ENCODE measurements at regions not wholly inside any gene's neighbourhood (a gene's known extent, or its start where the extent isn't known, plus 50 kb on each side); places are given as distances from the start of the nearest gene placed in this dataset.

DNA sequence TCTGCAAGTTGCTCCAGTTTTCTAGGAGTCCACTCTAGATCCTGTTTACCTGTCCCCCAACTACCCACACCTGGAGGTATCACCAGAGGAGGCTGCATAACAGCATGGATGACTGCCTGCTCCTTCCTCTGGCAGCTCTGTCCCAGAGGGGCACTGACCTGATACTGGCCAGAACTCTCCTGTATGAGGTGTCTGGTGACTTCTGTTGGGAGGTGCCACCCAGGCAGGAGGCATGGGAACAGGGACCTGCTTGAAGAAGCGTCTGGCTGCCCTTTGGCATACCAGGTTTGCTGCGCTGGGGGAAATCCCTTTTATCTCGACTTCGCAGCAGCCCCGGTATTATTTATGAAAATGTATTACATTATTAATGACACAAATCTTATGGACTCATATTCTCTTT, 1163.6 kb downstream of the NSUN3 start:
- Mint-ChIP-seq H3K27me3 (ENCODE audit: insufficient read depth, low read depth, poor library complexity) (peaks cover 3% of the 10 kb centered on the region), H3K4me3 (no peak overlapping the region), H3K36me3 (ENCODE audit: low read depth) (peaks cover 27% of the 10 kb centered on the region), H3K27ac (no peak overlapping the region), H3K9me3 (peaks cover 27% of the 10 kb centered on the region), H3K4me1 (no peaks in the 10 kb centered on the region)
- H3K4me2 ChIP-seq, result no peak overlapping the region
- TF ChIP-seq EZH2phosphoT487 (IDR thresholded peaks at IDR 0.05; ENCODE audit: unreplicated experiment) (no peak), POLR2AphosphoS5 (IDR thresholded peaks at IDR 0.05; ENCODE audit: low read depth) (no peak), ZNF331 (CRISPR knock-in tag; IDR thresholded peaks at IDR 0.05; ENCODE audit: low read depth) (no peak), EZH2 (IDR thresholded peaks at IDR 0.05; ENCODE audit: low read depth, unreplicated experiment) (no peak), ZNF114 (CRISPR knock-in tag; IDR thresholded peaks at IDR 0.05) (no peak), STAT1 (IDR thresholded peaks at IDR 0.05; ENCODE audit: unreplicated experiment) (no peak), CREB1 (CRISPR knock-in tag; IDR thresholded peaks at IDR 0.05; ENCODE audit: low read depth) (no peak), NANOG (IDR thresholded peaks at IDR 0.05; ENCODE audit: borderline replicate concordance) (no peak)
- TF ChIP-seq, protein P1, sequence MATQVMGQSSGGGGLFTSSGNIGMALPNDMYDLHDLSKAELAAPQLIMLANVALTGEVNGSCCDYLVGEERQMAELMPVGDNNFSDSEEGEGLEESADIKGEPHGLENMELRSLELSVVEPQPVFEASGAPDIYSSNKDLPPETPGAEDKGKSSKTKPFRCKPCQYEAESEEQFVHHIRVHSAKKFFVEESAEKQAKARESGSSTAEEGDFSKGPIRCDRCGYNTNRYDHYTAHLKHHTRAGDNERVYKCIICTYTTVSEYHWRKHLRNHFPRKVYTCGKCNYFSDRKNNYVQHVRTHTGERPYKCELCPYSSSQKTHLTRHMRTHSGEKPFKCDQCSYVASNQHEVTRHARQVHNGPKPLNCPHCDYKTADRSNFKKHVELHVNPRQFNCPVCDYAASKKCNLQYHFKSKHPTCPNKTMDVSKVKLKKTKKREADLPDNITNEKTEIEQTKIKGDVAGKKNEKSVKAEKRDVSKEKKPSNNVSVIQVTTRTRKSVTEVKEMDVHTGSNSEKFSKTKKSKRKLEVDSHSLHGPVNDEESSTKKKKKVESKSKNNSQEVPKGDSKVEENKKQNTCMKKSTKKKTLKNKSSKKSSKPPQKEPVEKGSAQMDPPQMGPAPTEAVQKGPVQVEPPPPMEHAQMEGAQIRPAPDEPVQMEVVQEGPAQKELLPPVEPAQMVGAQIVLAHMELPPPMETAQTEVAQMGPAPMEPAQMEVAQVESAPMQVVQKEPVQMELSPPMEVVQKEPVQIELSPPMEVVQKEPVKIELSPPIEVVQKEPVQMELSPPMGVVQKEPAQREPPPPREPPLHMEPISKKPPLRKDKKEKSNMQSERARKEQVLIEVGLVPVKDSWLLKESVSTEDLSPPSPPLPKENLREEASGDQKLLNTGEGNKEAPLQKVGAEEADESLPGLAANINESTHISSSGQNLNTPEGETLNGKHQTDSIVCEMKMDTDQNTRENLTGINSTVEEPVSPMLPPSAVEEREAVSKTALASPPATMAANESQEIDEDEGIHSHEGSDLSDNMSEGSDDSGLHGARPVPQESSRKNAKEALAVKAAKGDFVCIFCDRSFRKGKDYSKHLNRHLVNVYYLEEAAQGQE (IDR thresholded peaks at IDR 0.05; ENCODE audit: unreplicated experiment), result no peak
- TF ChIP-seq, protein P2, sequence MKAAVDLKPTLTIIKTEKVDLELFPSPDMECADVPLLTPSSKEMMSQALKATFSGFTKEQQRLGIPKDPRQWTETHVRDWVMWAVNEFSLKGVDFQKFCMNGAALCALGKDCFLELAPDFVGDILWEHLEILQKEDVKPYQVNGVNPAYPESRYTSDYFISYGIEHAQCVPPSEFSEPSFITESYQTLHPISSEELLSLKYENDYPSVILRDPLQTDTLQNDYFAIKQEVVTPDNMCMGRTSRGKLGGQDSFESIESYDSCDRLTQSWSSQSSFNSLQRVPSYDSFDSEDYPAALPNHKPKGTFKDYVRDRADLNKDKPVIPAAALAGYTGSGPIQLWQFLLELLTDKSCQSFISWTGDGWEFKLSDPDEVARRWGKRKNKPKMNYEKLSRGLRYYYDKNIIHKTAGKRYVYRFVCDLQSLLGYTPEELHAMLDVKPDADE (IDR thresholded peaks at IDR 0.05), result no peak
- TF ChIP-seq, protein P3, sequence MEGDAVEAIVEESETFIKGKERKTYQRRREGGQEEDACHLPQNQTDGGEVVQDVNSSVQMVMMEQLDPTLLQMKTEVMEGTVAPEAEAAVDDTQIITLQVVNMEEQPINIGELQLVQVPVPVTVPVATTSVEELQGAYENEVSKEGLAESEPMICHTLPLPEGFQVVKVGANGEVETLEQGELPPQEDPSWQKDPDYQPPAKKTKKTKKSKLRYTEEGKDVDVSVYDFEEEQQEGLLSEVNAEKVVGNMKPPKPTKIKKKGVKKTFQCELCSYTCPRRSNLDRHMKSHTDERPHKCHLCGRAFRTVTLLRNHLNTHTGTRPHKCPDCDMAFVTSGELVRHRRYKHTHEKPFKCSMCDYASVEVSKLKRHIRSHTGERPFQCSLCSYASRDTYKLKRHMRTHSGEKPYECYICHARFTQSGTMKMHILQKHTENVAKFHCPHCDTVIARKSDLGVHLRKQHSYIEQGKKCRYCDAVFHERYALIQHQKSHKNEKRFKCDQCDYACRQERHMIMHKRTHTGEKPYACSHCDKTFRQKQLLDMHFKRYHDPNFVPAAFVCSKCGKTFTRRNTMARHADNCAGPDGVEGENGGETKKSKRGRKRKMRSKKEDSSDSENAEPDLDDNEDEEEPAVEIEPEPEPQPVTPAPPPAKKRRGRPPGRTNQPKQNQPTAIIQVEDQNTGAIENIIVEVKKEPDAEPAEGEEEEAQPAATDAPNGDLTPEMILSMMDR (conservative IDR thresholded peaks at IDR 0.05; ENCODE audit: low read depth in 2 of 2), result no peak
- TF ChIP-seq, protein P4, sequence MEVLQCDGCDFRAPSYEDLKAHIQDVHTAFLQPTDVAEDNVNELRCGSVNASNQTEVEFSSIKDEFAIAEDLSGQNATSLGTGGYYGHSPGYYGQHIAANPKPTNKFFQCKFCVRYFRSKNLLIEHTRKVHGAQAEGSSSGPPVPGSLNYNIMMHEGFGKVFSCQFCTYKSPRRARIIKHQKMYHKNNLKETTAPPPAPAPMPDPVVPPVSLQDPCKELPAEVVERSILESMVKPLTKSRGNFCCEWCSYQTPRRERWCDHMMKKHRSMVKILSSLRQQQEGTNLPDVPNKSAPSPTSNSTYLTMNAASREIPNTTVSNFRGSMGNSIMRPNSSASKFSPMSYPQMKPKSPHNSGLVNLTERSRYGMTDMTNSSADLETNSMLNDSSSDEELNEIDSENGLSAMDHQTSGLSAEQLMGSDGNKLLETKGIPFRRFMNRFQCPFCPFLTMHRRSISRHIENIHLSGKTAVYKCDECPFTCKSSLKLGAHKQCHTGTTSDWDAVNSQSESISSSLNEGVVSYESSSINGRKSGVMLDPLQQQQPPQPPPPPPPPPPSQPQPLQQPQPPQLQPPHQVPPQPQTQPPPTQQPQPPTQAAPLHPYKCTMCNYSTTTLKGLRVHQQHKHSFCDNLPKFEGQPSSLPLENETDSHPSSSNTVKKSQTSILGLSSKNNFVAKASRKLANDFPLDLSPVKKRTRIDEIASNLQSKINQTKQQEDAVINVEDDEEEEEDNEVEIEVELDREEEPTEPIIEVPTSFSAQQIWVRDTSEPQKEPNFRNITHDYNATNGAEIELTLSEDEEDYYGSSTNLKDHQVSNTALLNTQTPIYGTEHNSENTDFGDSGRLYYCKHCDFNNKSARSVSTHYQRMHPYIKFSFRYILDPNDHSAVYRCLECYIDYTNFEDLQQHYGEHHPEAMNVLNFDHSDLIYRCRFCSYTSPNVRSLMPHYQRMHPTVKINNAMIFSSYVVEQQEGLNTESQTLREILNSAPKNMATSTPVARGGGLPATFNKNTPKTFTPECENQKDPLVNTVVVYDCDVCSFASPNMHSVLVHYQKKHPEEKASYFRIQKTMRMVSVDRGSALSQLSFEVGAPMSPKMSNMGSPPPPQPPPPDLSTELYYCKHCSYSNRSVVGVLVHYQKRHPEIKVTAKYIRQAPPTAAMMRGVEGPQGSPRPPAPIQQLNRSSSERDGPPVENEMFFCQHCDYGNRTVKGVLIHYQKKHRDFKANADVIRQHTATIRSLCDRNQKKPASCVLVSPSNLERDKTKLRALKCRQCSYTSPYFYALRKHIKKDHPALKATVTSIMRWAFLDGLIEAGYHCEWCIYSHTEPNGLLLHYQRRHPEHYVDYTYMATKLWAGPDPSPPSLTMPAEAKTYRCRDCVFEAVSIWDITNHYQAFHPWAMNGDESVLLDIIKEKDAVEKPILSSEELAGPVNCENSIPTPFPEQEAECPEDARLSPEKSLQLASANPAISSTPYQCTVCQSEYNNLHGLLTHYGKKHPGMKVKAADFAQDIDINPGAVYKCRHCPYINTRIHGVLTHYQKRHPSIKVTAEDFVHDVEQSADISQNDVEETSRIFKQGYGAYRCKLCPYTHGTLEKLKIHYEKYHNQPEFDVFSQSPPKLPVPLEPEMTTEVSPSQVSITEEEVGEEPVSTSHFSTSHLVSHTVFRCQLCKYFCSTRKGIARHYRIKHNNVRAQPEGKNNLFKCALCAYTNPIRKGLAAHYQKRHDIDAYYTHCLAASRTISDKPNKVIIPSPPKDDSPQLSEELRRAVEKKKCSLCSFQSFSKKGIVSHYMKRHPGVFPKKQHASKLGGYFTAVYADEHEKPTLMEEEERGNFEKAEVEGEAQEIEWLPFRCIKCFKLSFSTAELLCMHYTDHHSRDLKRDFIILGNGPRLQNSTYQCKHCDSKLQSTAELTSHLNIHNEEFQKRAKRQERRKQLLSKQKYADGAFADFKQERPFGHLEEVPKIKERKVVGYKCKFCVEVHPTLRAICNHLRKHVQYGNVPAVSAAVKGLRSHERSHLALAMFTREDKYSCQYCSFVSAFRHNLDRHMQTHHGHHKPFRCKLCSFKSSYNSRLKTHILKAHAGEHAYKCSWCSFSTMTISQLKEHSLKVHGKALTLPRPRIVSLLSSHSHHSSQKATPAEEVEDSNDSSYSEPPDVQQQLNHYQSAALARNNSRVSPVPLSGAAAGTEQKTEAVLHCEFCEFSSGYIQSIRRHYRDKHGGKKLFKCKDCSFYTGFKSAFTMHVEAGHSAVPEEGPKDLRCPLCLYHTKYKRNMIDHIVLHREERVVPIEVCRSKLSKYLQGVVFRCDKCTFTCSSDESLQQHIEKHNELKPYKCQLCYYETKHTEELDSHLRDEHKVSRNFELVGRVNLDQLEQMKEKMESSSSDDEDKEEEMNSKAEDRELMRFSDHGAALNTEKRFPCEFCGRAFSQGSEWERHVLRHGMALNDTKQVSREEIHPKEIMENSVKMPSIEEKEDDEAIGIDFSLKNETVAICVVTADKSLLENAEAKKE (CRISPR knock-in tag; IDR thresholded peaks at IDR 0.05), result no peak
- no peak overlapping the region for H2AFZ ChIP-seq
- H3K9me2 ChIP-seq (ENCODE audit: insufficient read depth), result peaks cover 8% of the 10 kb centered on the region; the same call in 1 of the 2 replicates
- no peaks in the 10 kb centered on the region for H3K36me3 ChIP-seq (ENCODE audit: insufficient read depth)
- ATAC-seq (no peak), DNase-seq (ENCODE audit: low spot score) (no peak)
- no peaks in the 10 kb centered on the region for H4K20me1 ChIP-seq (replicated peaks; ENCODE audit: insufficient read depth)
- H3K27ac ChIP-seq (ENCODE audit: low read depth), result no peak overlapping the region
- no peaks in the 10 kb centered on the region for H3F3A ChIP-seq (replicated peaks; ENCODE audit: low read depth)
- no peaks in the 10 kb centered on the region for H3K4me1 ChIP-seq (ENCODE audit: insufficient read depth)
- H3K27me3 ChIP-seq (ENCODE audit: insufficient read depth), result no peaks in the 10 kb centered on the region
- H3K4me3 ChIP-seq, result no peak overlapping the region
- H3K79me2 ChIP-seq (replicated peaks; ENCODE audit: insufficient read depth), result no peaks in the 10 kb centered on the region

Measured in GM23338 (cell line).